Suppressor macrophage treated with lipopolysaccharide for 1 hour (primary cell): ENCODE measurements at regions not wholly inside any gene's neighbourhood (a gene's known extent, or its start where the extent isn't known, plus 50 kb on each side); places are given as distances from the start of the nearest gene placed in this dataset.

Experiments
- DNase-seq, 3 donors: peaks; one replicate each; pipeline ENCODE4 v3.0.0-alpha.2; 2020 to 2022

- no peak for DNase-seq
Observed at GRCh38 chr20:63083831-63084562, 77.2 kb upstream of the BHLHE23 start.

- no peak for DNase-seq
Observed at GRCh38 chr20:63082939-63083735, 76.4 kb upstream of the BHLHE23 start.

- DNase-seq, result peak in 2 of 3 donors; percentile 34 to 65
Observed at GRCh38 chr20:63082308-63082938, 75.7 kb upstream of the BHLHE23 start.

- DNase-seq, result no peak
Observed at GRCh38 chr20:63081831-63082230, 75.1 kb upstream of the BHLHE23 start.

GRCh38 chr20:63081351-63081750, 74.6 kb upstream of the BHLHE23 start:
- DNase-seq, result no peak

- DNase-seq, result no peak
Observed at GRCh38 chr20:63080811-63081210, 74.0 kb upstream of the BHLHE23 start.

GRCh38 chr20:63080411-63080810, 73.6 kb upstream of the BHLHE23 start:
- no peak for DNase-seq

GRCh38 chr20:63079971-63080370, 73.2 kb upstream of the BHLHE23 start:
- DNase-seq, result no peak

- no peak for DNase-seq
Observed at GRCh38 chr20:63077705-63078104, 70.9 kb upstream of the BHLHE23 start.

- no peak for DNase-seq
Observed at GRCh38 chr20:63076421-63076820, 69.7 kb upstream of the BHLHE23 start.

GRCh38 chr20:63074631-63075030, 67.9 kb upstream of the BHLHE23 start:
- DNase-seq, result no peak

GRCh38 chr20:63074182-63074581, 67.4 kb upstream of the BHLHE23 start:
- DNase-seq, result no peak

GRCh38 chr20:63073738-63074065, 66.9 kb upstream of the BHLHE23 start:
- DNase-seq, result no peak

GRCh38 chr20:63072991-63073737, 66.4 kb upstream of the BHLHE23 start:
- no peak for DNase-seq

GRCh38 chr20:63072231-63072791, 65.5 kb upstream of the BHLHE23 start:
- DNase-seq, result no peak

- peak; percentile 23 to 36 (median 29) for DNase-seq
Observed at GRCh38 chr20:63071541-63072181, 64.9 kb upstream of the BHLHE23 start.

GRCh38 chr20:63070771-63071540, 64.2 kb upstream of the BHLHE23 start:
- no peak for DNase-seq

GRCh38 chr20:63070301-63070625, 63.5 kb upstream of the BHLHE23 start:
- DNase-seq, result no peak

- DNase-seq, result no peak
Observed at GRCh38 chr20:63068711-63069367, 62.1 kb upstream of the BHLHE23 start.

- DNase-seq, result no peak
Observed at GRCh38 chr20:63067721-63068560, 61.2 kb upstream of the BHLHE23 start.
